ENCODE measurements at regions not wholly inside any gene's neighbourhood (a gene's known extent, or its start where the extent isn't known, plus 50 kb on each side); places are given as distances from the start of the nearest gene placed in this dataset.

- no peak for FAIRE-seq
- Histone ChIP-seq H3K27ac (ENCODE audit: low read depth in 2 of 2, low read length in 2 of 2) (no peak overlapping the region), H3K4me1 (ENCODE audit: control insufficient read depth in 2 of 3, insufficient read depth in 2 of 3, low read depth in 1 of 3, low read length in 3 of 3) (no peaks in the 10 kb centered on the region), H3K9ac (ENCODE audit: low read length in 3 of 3) (no peak overlapping the region), H3K9me3 (ENCODE audit: control insufficient read depth in 2 of 3, insufficient read depth in 1 of 3, low read length in 3 of 3) (no peaks in the 10 kb centered on the region), H3K27me3 (ENCODE audit: control insufficient read depth, insufficient read depth, low read length) (no peaks in the 10 kb centered on the region), H3K4me3 (ENCODE audit: low read length in 3 of 3) (no peak overlapping the region), H3K36me3 (ENCODE audit: control insufficient read depth in 2 of 3, insufficient read depth in 3 of 3, low read length in 3 of 3) (no peaks in the 10 kb centered on the region)
- DNase-seq: no peak
- intact Hi-C loops (cut with DNase I): no loop called here
- no peak for TF ChIP-seq CTCF (IDR thresholded peaks at IDR 0.05; ENCODE audit: borderline replicate concordance, extremely low read depth, insufficient read depth)
Measured at GRCh38 chr11:106277484-106277883, 200.0 kb downstream of the AASDHPPT start.

GRCh38 chr11:106278391-106278790, 200.9 kb downstream of the AASDHPPT start:
- intact Hi-C loops (cut with DNase I): no loop called here
- H3K27ac ChIP-seq (ENCODE audit: low read depth in 2 of 2, low read length in 2 of 2): no peak overlapping the region
- no peaks in the 10 kb centered on the region for H3K36me3 ChIP-seq (ENCODE audit: control insufficient read depth in 2 of 3, insufficient read depth in 3 of 3, low read length in 3 of 3)
- no peaks in the 10 kb centered on the region for H3K4me1 ChIP-seq (ENCODE audit: control insufficient read depth in 2 of 3, insufficient read depth in 2 of 3, low read depth in 1 of 3, low read length in 3 of 3)
- no peaks in the 10 kb centered on the region for H3K9me3 ChIP-seq (ENCODE audit: control insufficient read depth in 2 of 3, insufficient read depth in 1 of 3, low read length in 3 of 3)
- no peaks in the 10 kb centered on the region for H3K27me3 ChIP-seq (ENCODE audit: control insufficient read depth, insufficient read depth, low read length)
- no peak overlapping the region for H3K9ac ChIP-seq (ENCODE audit: low read length in 3 of 3)
- DNase-seq (no peak), FAIRE-seq (no peak)
- no peak for TF ChIP-seq CTCF (IDR thresholded peaks at IDR 0.05; ENCODE audit: borderline replicate concordance, extremely low read depth, insufficient read depth)
- no peak overlapping the region for H3K4me3 ChIP-seq (ENCODE audit: low read length in 3 of 3)

GRCh38 chr11:106280036-106280435, 202.6 kb downstream of the AASDHPPT start:
- Histone ChIP-seq H3K27ac (ENCODE audit: low read depth in 2 of 2, low read length in 2 of 2) (no peak overlapping the region), H3K36me3 (ENCODE audit: control insufficient read depth in 2 of 3, insufficient read depth in 3 of 3, low read length in 3 of 3) (no peaks in the 10 kb centered on the region), H3K9me3 (ENCODE audit: control insufficient read depth in 2 of 3, insufficient read depth in 1 of 3, low read length in 3 of 3) (no peaks in the 10 kb centered on the region), H3K9ac (ENCODE audit: low read length in 3 of 3) (no peak overlapping the region), H3K4me1 (ENCODE audit: control insufficient read depth in 2 of 3, insufficient read depth in 2 of 3, low read depth in 1 of 3, low read length in 3 of 3) (no peaks in the 10 kb centered on the region), H3K4me3 (ENCODE audit: low read length in 3 of 3) (no peak overlapping the region), H3K27me3 (ENCODE audit: control insufficient read depth, insufficient read depth, low read length) (no peaks in the 10 kb centered on the region)
- TF ChIP-seq CTCF (IDR thresholded peaks at IDR 0.05; ENCODE audit: borderline replicate concordance, extremely low read depth, insufficient read depth): no peak
- DNase-seq (no peak), FAIRE-seq (no peak)
- intact Hi-C loops (cut with DNase I): no loop called here

- no peak for DNase-seq
- intact Hi-C loops (cut with DNase I): no loop called here
- no peak for TF ChIP-seq CTCF (IDR thresholded peaks at IDR 0.05; ENCODE audit: borderline replicate concordance, extremely low read depth, insufficient read depth)
- H3K27ac ChIP-seq (ENCODE audit: low read depth in 2 of 2, low read length in 2 of 2): no peak overlapping the region
- H3K9me3 ChIP-seq (ENCODE audit: control insufficient read depth in 2 of 3, insufficient read depth in 1 of 3, low read length in 3 of 3): no peaks in the 10 kb centered on the region
- H3K36me3 ChIP-seq (ENCODE audit: control insufficient read depth in 2 of 3, insufficient read depth in 3 of 3, low read length in 3 of 3): no peaks in the 10 kb centered on the region
- FAIRE-seq: no peak
- no peak overlapping the region for H3K9ac ChIP-seq (ENCODE audit: low read length in 3 of 3)
- no peaks in the 10 kb centered on the region for H3K27me3 ChIP-seq (ENCODE audit: control insufficient read depth, insufficient read depth, low read length)
- H3K4me3 ChIP-seq (ENCODE audit: low read length in 3 of 3): no peak overlapping the region
- no peaks in the 10 kb centered on the region for H3K4me1 ChIP-seq (ENCODE audit: control insufficient read depth in 2 of 3, insufficient read depth in 2 of 3, low read depth in 1 of 3, low read length in 3 of 3)
Measured at GRCh38 chr11:106281455-106282173, 204.2 kb downstream of the AASDHPPT start.

All from kidney (tissue), 13 donors.